ENCODE measurements at regions not wholly inside any gene's neighbourhood (a gene's known extent, or its start where the extent isn't known, plus 50 kb on each side); places are given as distances from the start of the nearest gene placed in this dataset.

DNA sequence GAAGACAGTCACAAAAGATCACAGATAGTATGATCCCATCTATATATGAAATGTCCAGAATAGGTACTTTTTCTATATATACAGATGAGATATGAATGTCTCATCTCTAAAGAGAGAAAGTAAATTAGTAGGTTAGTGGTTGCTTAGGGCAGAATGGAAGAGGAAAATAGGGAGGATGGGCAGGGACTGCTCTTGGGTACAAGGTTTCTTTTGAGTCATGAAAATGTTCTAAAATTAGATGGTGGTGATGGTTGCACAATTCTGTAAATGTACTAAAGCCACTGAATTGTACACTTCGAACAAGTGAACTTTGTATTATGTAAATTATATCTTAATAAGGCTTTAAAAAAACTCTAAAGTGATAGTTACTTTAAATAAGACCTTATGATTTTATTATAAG is 59.6 kb upstream of the GRAMD2B start:
- DNase-seq (ENCODE audit: low spot score): no peak

GRCh38 chr5:126364206-126364902 is 58.9 kb upstream of the GRAMD2B start:
- no peak for DNase-seq (ENCODE audit: low spot score)

DNA sequence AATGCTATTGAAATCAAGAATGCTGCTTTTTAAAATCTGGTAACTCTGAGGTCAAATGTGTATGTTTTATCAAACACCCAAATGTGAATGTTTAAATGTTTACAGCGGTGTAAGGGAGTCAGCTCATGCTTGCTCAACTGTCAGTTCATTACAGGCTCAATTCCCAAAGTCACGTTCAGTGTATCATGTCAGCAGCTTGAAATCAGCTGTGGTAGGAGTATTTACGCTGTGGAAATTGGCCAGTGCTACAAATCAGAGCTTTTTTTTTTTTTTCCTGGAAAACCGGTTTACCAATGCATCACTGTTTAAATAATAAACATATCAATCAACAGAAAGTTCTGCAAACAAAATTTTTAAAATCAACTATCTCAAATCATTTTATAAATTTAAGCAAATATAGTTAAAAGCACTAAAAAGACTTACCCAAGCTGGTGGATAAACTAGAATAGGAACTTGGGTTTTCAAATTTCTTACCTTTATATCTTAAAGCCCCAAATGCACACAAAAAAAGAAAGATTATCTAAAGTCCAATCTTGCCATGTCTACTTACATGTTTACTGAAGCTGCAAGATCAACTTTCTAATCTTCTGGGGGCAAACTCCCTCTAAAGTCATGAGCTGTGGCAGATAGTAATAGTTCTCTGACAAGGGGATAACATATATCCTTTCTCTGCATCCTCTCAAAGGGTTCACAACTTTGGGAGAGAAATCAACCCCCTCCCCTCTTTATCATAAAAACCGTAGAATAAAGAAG is 57.6 kb upstream of the GRAMD2B start:
- no peak for DNase-seq (ENCODE audit: low spot score)

DNA sequence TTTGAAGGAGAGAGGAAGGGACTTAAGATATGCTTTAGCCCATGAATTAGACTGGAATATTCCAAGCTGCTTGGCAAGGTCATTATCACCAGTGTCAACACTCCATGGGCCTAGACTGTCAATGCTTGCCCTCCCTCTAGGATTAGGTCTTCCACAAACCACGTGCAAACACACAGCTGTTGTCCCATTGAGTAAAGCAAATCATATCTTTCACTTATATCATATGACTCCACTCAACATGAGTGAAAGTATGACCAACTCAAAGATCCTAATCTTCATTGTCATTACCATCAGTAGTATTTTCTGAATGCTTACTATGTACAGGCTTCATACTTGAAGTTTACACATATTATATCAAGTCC is 57.0 kb upstream of the GRAMD2B start:
- no peak for DNase-seq (ENCODE audit: low spot score)

DNA sequence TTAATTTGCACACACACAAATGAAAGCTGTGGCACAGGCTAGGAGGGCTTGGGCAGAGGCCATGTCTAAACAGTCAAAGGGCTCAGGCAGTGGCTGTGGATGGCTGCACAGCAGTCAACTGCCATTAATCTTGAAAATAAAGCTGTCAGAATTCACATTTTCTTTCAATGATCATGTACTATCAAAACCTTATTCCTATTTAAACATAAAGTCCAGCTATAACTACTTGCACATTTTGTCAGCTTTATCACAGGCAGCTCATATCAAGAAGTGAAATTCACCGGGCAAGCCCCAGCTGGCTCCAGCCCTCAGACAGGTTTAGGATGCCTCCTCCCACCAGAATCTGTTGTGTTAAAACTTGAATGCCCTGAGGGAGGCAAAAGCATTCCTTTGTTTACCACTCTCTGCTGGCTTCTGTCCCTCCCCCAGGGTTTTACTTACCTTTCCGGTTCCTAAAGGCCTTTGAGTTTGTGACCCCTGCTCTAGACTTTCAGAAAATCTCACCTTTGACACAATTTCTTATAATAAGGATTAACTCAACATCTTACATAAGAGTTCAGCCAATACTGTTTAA is 54.9 kb upstream of the GRAMD2B start:
- peak; percentile 81 for DNase-seq (ENCODE audit: low spot score)

- DNase-seq (ENCODE audit: low spot score): no peak
Observed at GRCh38 chr5:126369083-126369482, 54.1 kb upstream of the GRAMD2B start.

- DNase-seq (ENCODE audit: low spot score): no peak
Observed at GRCh38 chr5:126369995-126370731, 53.0 kb upstream of the GRAMD2B start.

DNA sequence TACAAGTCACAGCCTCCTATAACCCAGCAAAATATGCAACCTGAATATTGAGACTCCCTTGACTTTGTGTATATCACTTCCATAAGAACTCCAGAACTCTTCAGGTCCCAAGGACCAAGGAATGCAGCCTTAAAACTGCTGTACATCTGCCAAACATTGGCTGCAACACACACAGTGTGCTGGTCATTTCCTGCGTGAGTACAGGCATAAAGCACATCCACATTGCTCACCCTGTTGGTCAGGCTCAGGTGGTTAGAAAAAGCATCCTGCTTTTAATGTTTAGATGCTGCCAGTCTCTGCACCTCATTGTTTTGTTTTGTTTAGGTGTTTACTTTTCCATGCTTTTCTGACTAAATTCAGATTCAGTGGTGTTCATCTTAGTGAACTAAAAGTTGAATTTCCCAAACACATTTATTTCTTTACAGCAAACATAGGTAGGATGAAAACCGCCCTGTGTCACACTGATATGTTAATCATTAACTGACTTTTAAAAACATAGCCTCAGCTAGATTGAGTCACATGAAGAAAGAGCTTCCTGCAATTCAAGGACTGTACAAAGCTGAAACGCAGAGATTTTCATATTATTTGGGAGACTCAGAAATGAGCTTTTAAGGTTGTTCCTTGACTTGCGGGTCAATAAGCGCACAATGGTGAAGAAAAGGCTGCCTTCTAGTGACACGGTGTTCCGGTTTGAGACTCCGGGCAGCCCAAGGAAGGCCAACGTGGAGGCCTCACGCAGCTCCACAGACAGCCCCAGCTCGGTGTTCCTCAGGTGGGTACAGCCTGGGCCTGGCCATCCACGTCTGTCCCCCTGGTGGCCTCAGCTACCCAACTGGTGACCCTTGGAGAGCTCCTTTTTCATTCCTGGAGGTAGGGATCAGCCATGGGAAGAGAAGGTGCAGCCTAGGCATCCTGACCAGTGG is 52.2 kb upstream of the GRAMD2B start:
- DNase-seq (ENCODE audit: low spot score): no peak

- DNase-seq (ENCODE audit: low spot score): no peak
Observed at GRCh38 chr5:126373375-126374108, 49.7 kb upstream of the GRAMD2B start.
